HEK293 (cell line): ENCODE measurements at regions not wholly inside any gene's neighbourhood (a gene's known extent, or its start where the extent isn't known, plus 50 kb on each side); places are given as distances from the start of the nearest gene placed in this dataset.

ENCODE experiments used
- EGR2 ChIP-seq: fragments of 450-650 bp; formaldehyde crosslinking; IDR thresholded peaks from 2 replicates; pipeline ENCODE4 v1.5.1; 2016; ENCODE audit warnings: low read depth, missing biosample characterization, missing genetic modification characterization
- HOXD13 ChIP-seq: sonication (generic); formaldehyde crosslinking; IDR thresholded peaks from 2 replicates; pipeline ENCODE4 v1.8.0; 2022; ENCODE audit warnings: missing genetic modification reagents, borderline replicate concordance
- IKZF3 ChIP-seq: fragments of 450-650 bp; IDR thresholded peaks from 2 replicates; pipeline ENCODE4 v1.5.0; 2018; ENCODE audit warnings: missing biosample characterization, mild to moderate bottlenecking, missing genetic modification characterization, moderate library complexity
- RBAK ChIP-seq: fragments of 450-650 bp; formaldehyde crosslinking; IDR thresholded peaks from 2 replicates; pipeline ENCODE4 v1.5.1; 2016; ENCODE audit warnings: missing biosample characterization, missing genetic modification characterization
- ZBTB8A ChIP-seq: fragments of 450-650 bp; formaldehyde crosslinking; IDR thresholded peaks from 2 replicates; pipeline ENCODE4 v1.5.1; 2016; ENCODE audit warnings: missing biosample characterization, missing genetic modification characterization
- ZFHX2 ChIP-seq: fragments of 450-650 bp; formaldehyde crosslinking; conservative IDR thresholded peaks from 2 replicates; pipeline ENCODE4 v1.5.1; 2016; ENCODE audit warnings: missing biosample characterization, missing genetic modification characterization
- ZFP3 ChIP-seq: fragments of 450-650 bp; formaldehyde crosslinking; IDR thresholded peaks from 2 replicates; pipeline ENCODE4 v1.5.1; 2016; ENCODE audit warnings: low read depth, missing biosample characterization, missing genetic modification characterization
- ZFP69B ChIP-seq: fragments of 450-650 bp; formaldehyde crosslinking; IDR thresholded peaks from 2 replicates; pipeline ENCODE4 v1.5.1; 2016; ENCODE audit warnings: missing biosample characterization, missing genetic modification characterization
- ZNF121 ChIP-seq: fragments of 450-650 bp; formaldehyde crosslinking; IDR thresholded peaks from 2 replicates; pipeline ENCODE4 v1.5.1; 2016; ENCODE audit warnings: missing biosample characterization, missing genetic modification characterization
- ZNF155 ChIP-seq: fragments of 450-650 bp; formaldehyde crosslinking; IDR thresholded peaks from 2 replicates; pipeline ENCODE4 v1.5.1; 2016; ENCODE audit warnings: missing biosample characterization, missing genetic modification characterization
- ZNF211 ChIP-seq: fragments of 450-650 bp; formaldehyde crosslinking; IDR thresholded peaks from 2 replicates; pipeline ENCODE4 v1.5.1; 2016; ENCODE audit warnings: low read depth, missing biosample characterization, missing genetic modification characterization
- ZNF223 ChIP-seq: fragments of 450-650 bp; formaldehyde crosslinking; IDR thresholded peaks from 2 replicates; pipeline ENCODE4 v1.5.1; 2016; ENCODE audit warnings: missing biosample characterization, missing genetic modification characterization
- ZNF292 ChIP-seq: fragments of 450-650 bp; formaldehyde crosslinking; IDR thresholded peaks from 2 replicates; pipeline ENCODE4 v1.5.1; 2016; ENCODE audit warnings: low read depth, missing biosample characterization, missing genetic modification characterization, borderline replicate concordance
- ZNF302 ChIP-seq: fragments of 450-650 bp; formaldehyde crosslinking; IDR thresholded peaks from 2 replicates; pipeline ENCODE4 v1.5.1; 2016; ENCODE audit warnings: missing biosample characterization, missing genetic modification characterization, low read depth
- ZNF335 ChIP-seq: fragments of 450-650 bp; formaldehyde crosslinking; conservative IDR thresholded peaks from 2 replicates; pipeline ENCODE4 v1.5.1; 2016; ENCODE audit warnings: missing biosample characterization, missing genetic modification characterization
- ZNF514 ChIP-seq: fragments of 450-650 bp; formaldehyde crosslinking; IDR thresholded peaks from 2 replicates; pipeline ENCODE4 v1.5.1; 2016; ENCODE audit warnings: missing biosample characterization, missing genetic modification characterization
- ZNF529 ChIP-seq: fragments of 450-650 bp; formaldehyde crosslinking; IDR thresholded peaks from 2 replicates; pipeline ENCODE4 v1.5.1; 2017; ENCODE audit warnings: missing genetic modification characterization, missing biosample characterization; ENCODE audit not compliant: insufficient replicate concordance
- ZNF561 ChIP-seq: fragments of 450-650 bp; IDR thresholded peaks from 2 replicates; pipeline ENCODE4 v1.5.1; 2018; ENCODE audit warnings: missing biosample characterization, missing genetic modification characterization, borderline replicate concordance
- ZNF585B ChIP-seq: fragments of 450-650 bp; formaldehyde crosslinking; IDR thresholded peaks from 2 replicates; pipeline ENCODE4 v1.5.1; 2016; ENCODE audit warnings: missing biosample characterization, missing genetic modification characterization
- ZNF768 ChIP-seq: fragments of 450-650 bp; formaldehyde crosslinking; IDR thresholded peaks from 2 replicates; pipeline ENCODE4 v1.5.1; 2018; ENCODE audit warnings: missing biosample characterization, mild to moderate bottlenecking, missing genetic modification characterization
- ZNF776 ChIP-seq: fragments of 450-650 bp; formaldehyde crosslinking; IDR thresholded peaks from 2 replicates; pipeline ENCODE4 v1.5.0; 2017; ENCODE audit warnings: missing biosample characterization, missing genetic modification characterization, borderline replicate concordance
- ZSCAN30 ChIP-seq: fragments of 450-650 bp; IDR thresholded peaks from 2 replicates; pipeline ENCODE4 v1.5.1; 2018; ENCODE audit warnings: missing biosample characterization, mild to moderate bottlenecking, missing genetic modification characterization, moderate library complexity
- TF ChIP-seq, protein P1 (sequence below): fragments of 450-650 bp; formaldehyde crosslinking; IDR thresholded peaks from 2 replicates; pipeline ENCODE4 v1.5.1; 2016; ENCODE audit warnings: missing biosample characterization, missing genetic modification characterization
- TF ChIP-seq, protein P2 (sequence below): fragments of 450-650 bp; formaldehyde crosslinking; IDR thresholded peaks from 2 replicates; pipeline ENCODE4 v1.5.1; 2016; ENCODE audit warnings: missing biosample characterization, missing genetic modification characterization
- TF ChIP-seq, protein P3 (sequence below): fragments of 450-650 bp; formaldehyde crosslinking; conservative IDR thresholded peaks from 2 replicates; pipeline ENCODE4 v1.5.1; 2016; ENCODE audit warnings: low read depth, missing biosample characterization, missing genetic modification characterization
- TF ChIP-seq, protein P4 (sequence below): fragments of 450-650 bp; formaldehyde crosslinking; IDR thresholded peaks from 2 replicates; pipeline ENCODE4 v1.5.1; 2017; ENCODE audit warnings: missing biosample characterization, missing genetic modification characterization
- TF ChIP-seq, protein P5 (sequence below): fragments of 450-650 bp; formaldehyde crosslinking; IDR thresholded peaks from 2 replicates; pipeline ENCODE4 v1.5.1; 2016; ENCODE audit warnings: missing biosample characterization, missing genetic modification characterization
- TF ChIP-seq, protein P6 (sequence below): fragments of 450-650 bp; formaldehyde crosslinking; IDR thresholded peaks from 2 replicates; pipeline ENCODE4; 2016; ENCODE audit warnings: missing biosample characterization, missing genetic modification characterization

DNA sequence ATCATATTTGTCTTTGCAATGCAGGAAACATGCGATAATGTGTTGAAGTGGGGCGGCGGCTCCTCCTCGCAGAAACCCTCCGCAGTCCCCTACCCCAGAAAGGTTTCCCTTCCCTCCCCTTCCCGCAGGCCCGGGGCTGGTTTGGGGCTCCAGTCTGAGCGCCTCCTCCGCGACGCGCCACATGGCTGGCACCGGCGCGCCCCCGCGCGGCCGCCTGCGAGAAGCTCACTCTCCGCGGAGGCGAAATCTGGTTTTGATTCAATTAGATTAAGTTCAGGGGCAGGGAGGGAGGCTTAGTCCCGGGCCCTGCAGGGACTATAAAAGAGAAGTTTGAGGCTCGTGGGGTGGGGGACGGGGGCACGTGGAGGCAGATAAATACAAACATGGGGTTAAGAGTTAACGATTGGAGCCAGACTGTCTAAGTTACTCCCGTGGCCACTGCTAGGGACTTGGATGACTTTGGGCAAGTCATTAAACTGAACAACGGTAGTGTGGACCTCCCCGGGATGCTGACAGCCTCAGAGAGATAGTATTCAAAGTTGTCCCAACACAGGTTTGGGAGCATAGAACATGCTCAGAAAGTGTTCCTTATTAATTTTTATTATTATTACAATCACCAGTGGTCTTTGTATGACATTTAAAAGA lies 69.4 kb downstream of the MSX2 start (continued):
- TF ChIP-seq, protein P1, sequence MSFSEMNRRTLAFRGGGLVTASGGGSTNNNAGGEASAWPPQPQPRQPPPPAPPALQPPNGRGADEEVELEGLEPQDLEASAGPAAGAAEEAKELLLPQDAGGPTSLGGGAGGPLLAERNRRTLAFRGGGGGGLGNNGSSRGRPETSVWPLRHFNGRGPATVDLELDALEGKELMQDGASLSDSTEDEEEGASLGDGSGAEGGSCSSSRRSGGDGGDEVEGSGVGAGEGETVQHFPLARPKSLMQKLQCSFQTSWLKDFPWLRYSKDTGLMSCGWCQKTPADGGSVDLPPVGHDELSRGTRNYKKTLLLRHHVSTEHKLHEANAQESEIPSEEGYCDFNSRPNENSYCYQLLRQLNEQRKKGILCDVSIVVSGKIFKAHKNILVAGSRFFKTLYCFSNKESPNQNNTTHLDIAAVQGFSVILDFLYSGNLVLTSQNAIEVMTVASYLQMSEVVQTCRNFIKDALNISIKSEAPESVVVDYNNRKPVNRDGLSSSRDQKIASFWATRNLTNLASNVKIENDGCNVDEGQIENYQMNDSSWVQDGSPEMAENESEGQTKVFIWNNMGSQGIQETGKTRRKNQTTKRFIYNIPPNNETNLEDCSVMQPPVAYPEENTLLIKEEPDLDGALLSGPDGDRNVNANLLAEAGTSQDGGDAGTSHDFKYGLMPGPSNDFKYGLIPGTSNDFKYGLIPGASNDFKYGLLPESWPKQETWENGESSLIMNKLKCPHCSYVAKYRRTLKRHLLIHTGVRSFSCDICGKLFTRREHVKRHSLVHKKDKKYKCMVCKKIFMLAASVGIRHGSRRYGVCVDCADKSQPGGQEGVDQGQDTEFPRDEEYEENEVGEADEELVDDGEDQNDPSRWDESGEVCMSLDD, result no peak
- TF ChIP-seq ZNF529 (tag by site-specific recombination) (no peak), ZNF561 (tag by site-specific recombination) (peak; percentile 31; the same call in 1 of the 2 replicates), ZSCAN30 (tag by site-specific recombination) (peak; percentile 75; the same call in 1 of the 2 replicates), ZNF585B (tag by site-specific recombination) (no peak), ZNF768 (tag by site-specific recombination) (no peak), ZFP69B (tag by site-specific recombination) (no peak), RBAK (no peak), ZFHX2 (peak; percentile 47), ZFP3 (tag by site-specific recombination) (no peak), ZNF776 (tag by site-specific recombination) (no peak), ZBTB8A (tag by site-specific recombination) (peak; percentile 47; the same call in 1 of the 2 replicates), ZNF223 (tag by site-specific recombination) (no peak), ZNF155 (tag by site-specific recombination) (no peak), HOXD13 (CRISPR knock-in tag) (no peak), ZNF514 (tag by site-specific recombination) (no peak), ZNF121 (tag by site-specific recombination) (no peak), IKZF3 (tag by site-specific recombination) (no peak), ZNF211 (no peak), ZNF302 (no peak), ZNF292 (tag by site-specific recombination) (no peak), ZNF335 (tag by site-specific recombination) (0 out of 2 replicates have a peak, but pooled peaks have one; percentile 16), EGR2 (tag by site-specific recombination) (peak; percentile 47; the same call in 1 of the 2 replicates)
- TF ChIP-seq, protein P2, sequence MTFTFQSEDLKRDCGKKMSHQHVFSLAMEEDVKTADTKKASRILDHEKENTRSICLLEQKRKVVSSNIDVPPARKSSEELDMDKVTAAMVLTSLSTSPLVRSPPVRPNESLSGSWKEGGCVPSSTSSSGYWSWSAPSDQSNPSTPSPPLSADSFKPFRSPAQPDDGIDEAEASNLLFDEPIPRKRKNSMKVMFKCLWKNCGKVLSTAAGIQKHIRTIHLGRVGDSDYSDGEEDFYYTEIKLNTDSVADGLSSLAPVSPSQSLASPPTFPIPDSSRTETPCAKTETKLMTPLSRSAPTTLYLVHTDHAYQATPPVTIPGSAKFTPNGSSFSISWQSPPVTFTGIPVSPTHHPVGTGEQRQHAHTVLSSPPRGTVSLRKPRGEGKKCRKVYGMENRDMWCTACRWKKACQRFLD, result no peak
- TF ChIP-seq, protein P3, sequence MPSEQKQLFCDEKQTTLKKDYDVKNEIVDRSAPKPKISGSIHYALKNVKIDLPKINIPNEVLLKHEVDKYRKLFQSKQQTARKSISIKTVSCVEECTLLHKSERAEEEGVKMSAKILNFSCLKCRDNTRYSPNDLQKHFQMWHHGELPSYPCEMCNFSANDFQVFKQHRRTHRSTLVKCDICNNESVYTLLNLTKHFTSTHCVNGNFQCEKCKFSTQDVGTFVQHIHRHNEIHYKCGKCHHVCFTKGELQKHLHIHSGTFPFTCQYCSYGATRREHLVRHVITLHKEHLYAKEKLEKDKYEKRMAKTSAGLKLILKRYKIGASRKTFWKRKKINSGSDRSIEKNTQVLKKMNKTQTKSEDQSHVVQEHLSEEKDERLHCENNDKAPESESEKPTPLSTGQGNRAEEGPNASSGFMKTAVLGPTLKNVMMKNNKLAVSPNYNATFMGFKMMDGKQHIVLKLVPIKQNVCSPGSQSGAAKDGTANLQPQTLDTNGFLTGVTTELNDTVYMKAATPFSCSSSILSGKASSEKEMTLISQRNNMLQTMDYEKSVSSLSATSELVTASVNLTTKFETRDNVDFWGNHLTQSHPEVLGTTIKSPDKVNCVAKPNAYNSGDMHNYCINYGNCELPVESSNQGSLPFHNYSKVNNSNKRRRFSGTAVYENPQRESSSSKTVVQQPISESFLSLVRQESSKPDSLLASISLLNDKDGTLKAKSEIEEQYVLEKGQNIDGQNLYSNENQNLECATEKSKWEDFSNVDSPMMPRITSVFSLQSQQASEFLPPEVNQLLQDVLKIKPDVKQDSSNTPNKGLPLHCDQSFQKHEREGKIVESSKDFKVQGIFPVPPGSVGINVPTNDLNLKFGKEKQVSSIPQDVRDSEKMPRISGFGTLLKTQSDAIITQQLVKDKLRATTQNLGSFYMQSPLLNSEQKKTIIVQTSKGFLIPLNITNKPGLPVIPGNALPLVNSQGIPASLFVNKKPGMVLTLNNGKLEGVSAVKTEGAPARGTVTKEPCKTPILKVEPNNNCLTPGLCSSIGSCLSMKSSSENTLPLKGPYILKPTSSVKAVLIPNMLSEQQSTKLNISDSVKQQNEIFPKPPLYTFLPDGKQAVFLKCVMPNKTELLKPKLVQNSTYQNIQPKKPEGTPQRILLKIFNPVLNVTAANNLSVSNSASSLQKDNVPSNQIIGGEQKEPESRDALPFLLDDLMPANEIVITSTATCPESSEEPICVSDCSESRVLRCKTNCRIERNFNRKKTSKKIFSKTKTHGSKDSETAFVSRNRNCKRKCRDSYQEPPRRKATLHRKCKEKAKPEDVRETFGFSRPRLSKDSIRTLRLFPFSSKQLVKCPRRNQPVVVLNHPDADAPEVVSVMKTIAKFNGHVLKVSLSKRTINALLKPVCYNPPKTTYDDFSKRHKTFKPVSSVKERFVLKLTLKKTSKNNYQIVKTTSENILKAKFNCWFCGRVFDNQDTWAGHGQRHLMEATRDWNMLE (tag by site-specific recombination), result no peak
- TF ChIP-seq, protein P4, sequence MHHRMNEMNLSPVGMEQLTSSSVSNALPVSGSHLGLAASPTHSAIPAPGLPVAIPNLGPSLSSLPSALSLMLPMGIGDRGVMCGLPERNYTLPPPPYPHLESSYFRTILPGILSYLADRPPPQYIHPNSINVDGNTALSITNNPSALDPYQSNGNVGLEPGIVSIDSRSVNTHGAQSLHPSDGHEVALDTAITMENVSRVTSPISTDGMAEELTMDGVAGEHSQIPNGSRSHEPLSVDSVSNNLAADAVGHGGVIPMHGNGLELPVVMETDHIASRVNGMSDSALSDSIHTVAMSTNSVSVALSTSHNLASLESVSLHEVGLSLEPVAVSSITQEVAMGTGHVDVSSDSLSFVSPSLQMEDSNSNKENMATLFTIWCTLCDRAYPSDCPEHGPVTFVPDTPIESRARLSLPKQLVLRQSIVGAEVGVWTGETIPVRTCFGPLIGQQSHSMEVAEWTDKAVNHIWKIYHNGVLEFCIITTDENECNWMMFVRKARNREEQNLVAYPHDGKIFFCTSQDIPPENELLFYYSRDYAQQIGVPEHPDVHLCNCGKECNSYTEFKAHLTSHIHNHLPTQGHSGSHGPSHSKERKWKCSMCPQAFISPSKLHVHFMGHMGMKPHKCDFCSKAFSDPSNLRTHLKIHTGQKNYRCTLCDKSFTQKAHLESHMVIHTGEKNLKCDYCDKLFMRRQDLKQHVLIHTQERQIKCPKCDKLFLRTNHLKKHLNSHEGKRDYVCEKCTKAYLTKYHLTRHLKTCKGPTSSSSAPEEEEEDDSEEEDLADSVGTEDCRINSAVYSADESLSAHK, result no peak
- TF ChIP-seq, protein P5, sequence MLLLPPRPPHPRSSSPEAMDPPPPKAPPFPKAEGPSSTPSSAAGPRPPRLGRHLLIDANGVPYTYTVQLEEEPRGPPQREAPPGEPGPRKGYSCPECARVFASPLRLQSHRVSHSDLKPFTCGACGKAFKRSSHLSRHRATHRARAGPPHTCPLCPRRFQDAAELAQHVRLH (tag by site-specific recombination), result no peak
- TF ChIP-seq, protein P6, sequence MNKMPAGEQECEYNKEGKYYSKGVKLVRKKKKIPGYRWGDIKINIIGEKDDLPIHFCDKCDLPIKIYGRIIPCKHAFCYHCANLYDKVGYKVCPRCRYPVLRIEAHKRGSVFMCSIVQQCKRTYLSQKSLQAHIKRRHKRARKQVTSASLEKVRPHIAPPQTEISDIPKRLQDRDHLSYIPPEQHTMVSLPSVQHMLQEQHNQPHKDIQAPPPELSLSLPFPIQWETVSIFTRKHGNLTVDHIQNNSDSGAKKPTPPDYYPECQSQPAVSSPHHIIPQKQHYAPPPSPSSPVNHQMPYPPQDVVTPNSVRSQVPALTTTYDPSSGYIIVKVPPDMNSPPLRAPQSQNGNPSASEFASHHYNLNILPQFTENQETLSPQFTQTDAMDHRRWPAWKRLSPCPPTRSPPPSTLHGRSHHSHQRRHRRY, result no peak
